ENCODE measurements at regions not wholly inside any gene's neighbourhood (a gene's known extent, or its start where the extent isn't known, plus 50 kb on each side); places are given as distances from the start of the nearest gene placed in this dataset.

GRCh38 chr4:22235698-22236097, 280.2 kb downstream of the ADGRA3 start:
- TF ChIP-seq GABPA (IDR thresholded peaks at IDR 0.05; ENCODE audit: low read depth, low read length) (no peak), GABPA (CRISPR knock-in tag; IDR thresholded peaks at IDR 0.05; ENCODE audit: low read depth) (no peak), ZC3H13 (CRISPR knock-in tag; IDR thresholded peaks at IDR 0.05) (no peak), KDM1A (CRISPR knock-in tag; IDR thresholded peaks at IDR 0.05) (no peak)
- TF ChIP-seq, protein P1, sequence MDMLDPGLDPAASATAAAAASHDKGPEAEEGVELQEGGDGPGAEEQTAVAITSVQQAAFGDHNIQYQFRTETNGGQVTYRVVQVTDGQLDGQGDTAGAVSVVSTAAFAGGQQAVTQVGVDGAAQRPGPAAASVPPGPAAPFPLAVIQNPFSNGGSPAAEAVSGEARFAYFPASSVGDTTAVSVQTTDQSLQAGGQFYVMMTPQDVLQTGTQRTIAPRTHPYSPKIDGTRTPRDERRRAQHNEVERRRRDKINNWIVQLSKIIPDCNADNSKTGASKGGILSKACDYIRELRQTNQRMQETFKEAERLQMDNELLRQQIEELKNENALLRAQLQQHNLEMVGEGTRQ (IDR thresholded peaks at IDR 0.05; ENCODE audit: low read depth, low read length): no peak
- TF ChIP-seq, protein P1 (CRISPR knock-in tag; IDR thresholded peaks at IDR 0.05; ENCODE audit: borderline replicate concordance): no peak
- TF ChIP-seq, protein P2, sequence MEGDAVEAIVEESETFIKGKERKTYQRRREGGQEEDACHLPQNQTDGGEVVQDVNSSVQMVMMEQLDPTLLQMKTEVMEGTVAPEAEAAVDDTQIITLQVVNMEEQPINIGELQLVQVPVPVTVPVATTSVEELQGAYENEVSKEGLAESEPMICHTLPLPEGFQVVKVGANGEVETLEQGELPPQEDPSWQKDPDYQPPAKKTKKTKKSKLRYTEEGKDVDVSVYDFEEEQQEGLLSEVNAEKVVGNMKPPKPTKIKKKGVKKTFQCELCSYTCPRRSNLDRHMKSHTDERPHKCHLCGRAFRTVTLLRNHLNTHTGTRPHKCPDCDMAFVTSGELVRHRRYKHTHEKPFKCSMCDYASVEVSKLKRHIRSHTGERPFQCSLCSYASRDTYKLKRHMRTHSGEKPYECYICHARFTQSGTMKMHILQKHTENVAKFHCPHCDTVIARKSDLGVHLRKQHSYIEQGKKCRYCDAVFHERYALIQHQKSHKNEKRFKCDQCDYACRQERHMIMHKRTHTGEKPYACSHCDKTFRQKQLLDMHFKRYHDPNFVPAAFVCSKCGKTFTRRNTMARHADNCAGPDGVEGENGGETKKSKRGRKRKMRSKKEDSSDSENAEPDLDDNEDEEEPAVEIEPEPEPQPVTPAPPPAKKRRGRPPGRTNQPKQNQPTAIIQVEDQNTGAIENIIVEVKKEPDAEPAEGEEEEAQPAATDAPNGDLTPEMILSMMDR (CRISPR knock-in tag; IDR thresholded peaks at IDR 0.05): no peak
